HG03442 (cell line): ENCODE measurements at regions not wholly inside any gene's neighbourhood (a gene's known extent, or its start where the extent isn't known, plus 50 kb on each side); places are given as distances from the start of the nearest gene placed in this dataset.

Experiments
- ATAC-seq: cut with Tn5 transposase; IDR thresholded peaks from one replicate; pipeline ENCODE4 v1.9.1; 2021; ENCODE audit warnings: mild to moderate bottlenecking, moderate library complexity; ENCODE audit not compliant: unreplicated experiment

GRCh38 chr22:48711031-48711431 lies 1116.6 kb downstream of the BRD1 start:
- ATAC-seq: no peak

GRCh38 chr22:48710410-48710809 lies 1117.3 kb downstream of the BRD1 start:
- ATAC-seq: no peak

- ATAC-seq: no peak
Measured at GRCh38 chr22:48709976-48710375, 1117.7 kb downstream of the BRD1 start.

- no peak for ATAC-seq
Measured at GRCh38 chr22:48709453-48709852, 1118.2 kb downstream of the BRD1 start.

DNA sequence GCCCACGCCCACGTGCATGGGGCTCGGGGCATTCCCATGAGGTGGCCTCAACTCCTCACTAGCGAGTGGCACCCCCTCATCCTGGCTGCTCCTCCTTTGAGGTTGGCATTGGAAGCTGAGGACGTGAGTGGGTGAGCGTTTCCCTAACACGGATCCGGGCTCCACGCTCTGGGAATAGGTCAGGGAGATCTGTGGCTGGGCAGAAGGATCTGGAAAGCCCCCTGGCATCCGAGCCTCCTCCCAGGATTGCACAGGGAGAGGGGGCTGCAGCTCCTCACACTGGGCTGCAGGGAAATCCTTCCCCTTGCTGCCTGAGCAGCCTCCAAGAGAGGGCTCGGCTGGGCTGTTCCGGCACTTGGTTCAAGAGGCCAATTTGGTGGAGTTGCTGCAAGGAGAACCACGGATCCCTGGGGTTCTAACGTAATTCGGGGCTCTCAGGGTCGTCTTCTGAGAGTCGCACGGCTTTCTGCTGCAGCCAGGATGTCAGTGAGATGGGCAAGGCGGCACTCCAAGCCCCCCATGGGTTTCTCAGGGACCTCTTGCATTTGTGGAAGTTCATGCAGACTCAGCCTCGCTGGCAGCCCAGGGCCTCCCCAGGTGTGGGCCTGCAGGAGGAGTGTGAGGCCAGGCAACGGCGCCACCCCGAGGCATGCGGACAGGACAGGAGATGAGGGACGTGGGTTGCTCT lies 1119.0 kb downstream of the BRD1 start:
- ATAC-seq: no peak

GRCh38 chr22:48707763-48708557 lies 1119.7 kb downstream of the BRD1 start:
- ATAC-seq: no peak

DNA sequence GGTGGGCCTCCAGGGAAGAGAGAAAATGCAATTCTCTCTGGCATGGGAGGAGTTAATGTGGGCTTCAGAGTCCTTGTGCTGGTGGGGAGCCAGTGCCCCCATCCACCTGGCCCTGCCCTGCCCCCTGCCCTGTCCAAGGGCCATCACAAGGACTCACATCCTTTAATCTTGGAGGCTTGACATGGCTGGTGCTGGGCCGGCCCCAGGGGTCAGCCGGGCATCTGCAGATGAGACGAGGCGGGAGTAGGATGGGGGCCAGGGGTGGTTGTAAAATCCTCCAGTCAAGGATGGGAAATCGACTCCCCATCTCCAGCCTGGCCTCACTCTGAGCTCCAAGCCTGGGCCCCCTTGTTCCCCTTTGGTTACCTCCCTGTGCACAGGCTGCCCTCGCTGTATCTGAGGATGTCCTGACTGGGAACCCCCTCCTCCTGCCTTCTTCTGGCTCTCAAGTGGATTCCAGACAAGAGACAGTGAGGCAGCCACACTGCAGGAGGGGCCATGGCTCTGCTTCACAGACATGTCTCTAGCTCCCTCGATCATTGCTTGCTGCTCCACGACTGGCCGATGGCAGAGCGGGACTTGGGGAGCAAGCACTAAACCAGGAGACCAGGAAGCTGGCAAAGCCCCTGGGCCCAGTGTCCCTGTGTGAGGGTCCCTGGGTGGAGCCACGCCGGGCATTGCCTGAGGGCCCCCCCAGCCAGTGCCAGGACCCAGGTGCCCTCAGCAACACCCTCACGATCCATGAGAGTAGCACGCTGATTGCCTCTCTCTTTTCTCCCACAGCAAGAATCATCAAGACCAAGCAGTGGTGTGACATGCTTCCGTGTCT lies 1120.5 kb downstream of the BRD1 start:
- no peak for ATAC-seq

DNA sequence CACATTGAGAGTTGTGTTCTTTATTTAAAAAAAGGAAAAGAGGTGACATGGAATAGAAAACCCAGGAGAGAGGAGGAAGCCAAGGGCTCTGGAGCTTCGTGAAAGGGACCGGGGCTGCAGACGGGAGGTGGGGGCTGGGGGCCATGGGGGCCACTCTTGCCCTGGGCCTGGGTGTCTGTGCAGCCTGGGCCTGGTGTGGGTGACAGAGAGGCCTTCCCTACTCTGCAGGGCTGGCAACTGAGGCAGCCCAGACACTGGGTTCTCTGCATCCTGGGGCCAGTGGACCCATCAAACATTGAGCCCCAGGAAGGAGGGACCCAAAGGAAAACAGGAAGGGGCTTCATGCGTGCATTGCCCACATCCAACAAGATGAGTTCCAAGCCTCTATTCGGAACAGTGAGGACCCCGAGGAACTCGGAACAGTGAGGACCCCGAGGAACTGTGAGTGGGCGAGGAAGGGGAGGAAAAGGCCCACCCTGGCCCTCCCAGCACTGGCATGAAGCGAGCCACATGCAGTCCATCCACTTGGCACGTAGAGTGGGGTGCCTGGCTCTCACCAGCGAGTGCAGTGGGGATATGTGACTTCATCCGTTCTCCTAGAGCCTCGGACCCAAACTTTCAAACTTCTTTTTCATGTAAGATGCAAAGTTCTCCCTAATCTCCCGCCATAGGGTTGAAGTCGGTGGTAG lies 1121.6 kb downstream of the BRD1 start:
- ATAC-seq: no peak

DNA sequence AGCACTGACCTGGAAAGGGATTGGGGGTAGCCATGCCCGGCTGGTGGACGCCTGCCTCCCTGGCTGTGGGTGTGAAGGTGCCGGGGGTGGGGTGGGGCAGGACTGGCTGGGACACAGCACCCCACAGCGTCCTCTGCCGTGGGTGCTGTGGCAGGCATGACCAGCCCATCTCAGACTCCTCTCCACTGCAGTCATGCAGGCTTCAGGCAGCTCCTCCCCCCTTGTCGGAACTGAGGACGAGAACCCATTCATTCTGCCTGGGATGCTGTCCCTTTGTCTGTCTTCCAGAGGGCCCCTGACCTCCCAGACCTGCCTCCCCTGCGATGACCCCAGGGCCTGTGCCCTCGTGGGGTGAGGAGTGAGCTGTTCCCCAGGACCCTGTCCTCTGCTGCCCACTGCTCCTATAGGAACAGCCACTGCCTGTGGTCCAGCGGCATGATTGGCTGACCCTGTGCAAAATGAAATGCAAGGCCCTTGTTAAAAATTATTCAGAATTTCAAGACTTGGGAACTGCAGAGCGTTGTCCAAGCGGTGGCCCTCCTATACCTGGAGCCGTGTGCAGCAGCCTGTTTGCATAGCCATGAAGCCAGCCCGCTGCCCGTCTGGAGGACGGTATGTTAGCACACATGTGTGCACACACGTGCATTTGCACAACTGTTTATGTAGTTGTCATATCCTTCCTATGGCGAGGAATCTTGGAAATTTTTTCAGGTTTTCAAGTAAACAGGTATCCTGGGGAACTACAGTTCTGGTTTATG lies 1122.3 kb downstream of the BRD1 start:
- ATAC-seq: no peak

- no peak for ATAC-seq
Measured at GRCh38 chr22:48704335-48704734, 1123.3 kb downstream of the BRD1 start.

DNA sequence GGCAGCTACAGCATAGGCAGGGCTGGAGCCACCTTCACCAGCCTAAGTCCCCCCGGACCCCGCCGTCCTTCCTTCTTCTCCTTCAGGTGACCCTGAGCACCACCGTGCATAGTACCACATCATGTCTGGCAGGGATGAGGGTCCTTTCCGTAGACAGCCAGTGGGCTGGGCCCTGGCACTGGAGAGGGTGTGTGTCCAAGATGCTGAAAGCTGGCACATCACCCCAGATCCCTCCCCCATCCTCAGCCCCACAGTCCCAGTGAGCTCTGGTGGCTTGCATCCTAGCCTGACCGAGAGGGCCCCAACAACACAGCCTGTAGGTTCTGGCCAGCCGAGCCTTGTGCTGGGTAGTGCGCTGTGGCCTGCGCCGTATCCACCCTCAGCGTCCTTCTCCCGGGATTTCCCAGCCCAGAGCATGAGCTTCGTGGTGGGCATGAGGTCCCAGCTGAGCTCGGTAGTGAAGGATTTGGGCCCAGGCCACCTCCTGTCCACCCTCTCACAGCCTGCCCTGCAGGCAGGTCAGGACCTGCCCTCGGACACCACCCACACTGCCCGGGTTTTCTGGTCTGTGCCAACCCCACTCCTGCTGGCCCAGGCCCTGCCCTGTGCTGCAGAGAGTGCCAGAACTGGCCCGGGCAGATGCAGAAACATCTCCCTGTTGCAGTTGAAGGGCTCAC lies 1124.3 kb downstream of the BRD1 start:
- ATAC-seq: no peak

DNA sequence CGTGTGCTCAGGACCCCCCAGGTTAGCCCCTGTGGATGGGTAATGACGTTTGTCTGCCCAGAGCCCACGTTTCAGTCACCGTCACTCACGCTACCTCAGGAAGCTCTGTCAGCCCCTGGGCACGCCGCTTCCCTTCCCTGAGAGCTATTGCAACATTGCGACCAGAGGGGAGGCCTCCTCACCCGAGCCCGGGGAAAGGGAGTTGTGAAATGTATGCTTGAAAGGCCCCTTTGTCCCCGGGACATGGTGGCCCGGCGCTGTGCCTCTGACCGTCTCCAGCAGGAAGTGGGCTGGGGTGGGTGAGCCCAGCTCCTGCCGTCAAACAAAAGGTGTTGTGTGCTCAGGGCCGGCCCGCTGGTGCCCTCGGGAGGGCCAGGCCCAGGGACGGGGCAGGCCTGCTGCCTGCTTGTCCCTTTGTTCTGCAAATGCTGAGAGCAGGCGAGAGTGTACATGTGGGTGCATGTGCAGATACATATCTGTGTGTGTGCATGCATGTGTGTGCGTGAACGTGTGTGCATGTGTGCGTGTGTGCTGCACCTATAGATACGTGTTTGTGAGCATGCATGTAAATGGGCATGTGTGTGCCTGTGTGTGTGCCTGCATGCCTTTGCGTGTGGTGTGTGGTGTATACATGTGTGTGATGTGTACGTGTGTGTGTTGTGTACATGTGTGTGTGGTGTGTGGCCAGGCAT lies 1125.0 kb downstream of the BRD1 start:
- no peak for ATAC-seq

- no peak for ATAC-seq
Measured at GRCh38 chr22:48701296-48702030, 1126.2 kb downstream of the BRD1 start.

DNA sequence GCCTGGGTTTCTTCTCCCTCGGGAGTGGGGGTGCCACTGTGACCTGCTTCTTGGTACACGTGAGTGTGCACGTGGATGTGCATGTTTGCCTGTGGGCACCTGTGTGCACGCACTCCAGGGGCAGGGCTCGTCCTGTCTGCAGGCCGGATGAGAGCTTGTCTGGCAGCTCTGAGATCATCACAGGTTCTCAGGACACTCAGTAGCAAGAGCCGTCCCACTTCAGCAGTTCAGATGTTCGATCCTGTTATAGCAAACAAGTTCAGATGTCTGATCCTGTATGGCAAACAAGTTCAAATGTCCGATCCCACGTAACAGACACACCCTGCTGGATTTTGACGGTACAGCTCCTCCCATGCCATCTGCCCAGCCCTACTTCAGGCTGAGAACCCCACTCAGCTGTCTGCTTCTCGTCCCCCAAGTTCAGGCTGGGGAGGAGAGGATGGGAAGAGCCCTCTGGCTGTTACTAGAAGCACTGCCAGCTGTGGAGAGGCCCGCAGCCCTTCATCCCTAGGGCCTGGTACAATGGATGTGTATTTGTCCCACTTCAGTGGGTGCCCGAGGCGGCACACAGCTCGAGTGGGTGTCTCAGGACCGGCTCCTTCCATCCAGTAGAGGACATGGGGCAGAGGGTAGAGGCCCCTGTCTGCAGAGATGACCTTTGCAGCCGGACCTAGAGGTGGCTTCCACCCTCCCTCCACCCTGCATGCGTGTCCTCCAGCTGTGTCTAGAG lies 1126.9 kb downstream of the BRD1 start:
- no peak for ATAC-seq

DNA sequence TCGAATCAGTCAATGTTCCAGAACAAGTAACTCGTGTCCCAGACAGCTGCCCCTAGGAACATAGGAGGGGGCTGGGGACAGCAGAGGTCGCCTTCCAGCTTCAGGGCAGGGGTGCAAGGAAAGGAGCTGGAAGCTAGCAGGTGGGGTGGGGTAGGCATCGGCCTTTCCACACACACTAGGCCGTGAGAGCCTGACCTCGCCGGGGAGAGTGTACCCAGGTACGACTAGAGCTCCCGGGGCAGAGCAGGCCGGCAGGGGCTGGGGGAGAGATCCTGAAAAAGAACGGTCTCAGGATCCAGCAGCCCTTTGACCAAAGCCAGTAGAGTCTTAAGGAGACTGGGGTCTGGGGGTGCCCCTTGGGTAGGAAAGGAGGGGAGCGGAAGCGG lies 1127.5 kb downstream of the BRD1 start:
- ATAC-seq: no peak

DNA sequence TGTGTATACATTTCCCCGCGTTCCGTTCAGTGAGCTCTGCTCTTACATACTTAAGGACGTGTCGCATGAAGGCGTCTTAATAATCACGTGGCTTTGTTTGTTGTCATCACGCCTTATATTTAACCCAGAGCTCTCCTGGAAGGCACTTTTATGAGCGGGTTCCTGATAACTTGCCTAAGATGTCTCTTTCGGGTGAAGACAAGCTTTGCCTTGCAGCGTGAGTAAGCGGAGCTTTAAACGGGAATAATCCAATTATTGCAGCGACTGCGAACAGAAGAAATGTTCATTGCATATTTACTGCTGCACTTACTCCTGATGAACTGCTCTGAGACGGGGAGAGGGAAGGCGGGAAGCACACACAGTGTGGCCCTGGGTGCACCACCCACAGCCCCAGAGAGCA lies 1128.2 kb downstream of the BRD1 start:
- ATAC-seq: no peak

GRCh38 chr22:48698618-48699017 lies 1129.1 kb downstream of the BRD1 start:
- no peak for ATAC-seq
